Hepatocyte (in vitro differentiated cells): ENCODE measurements at regions not wholly inside any gene's neighbourhood (a gene's known extent, or its start where the extent isn't known, plus 50 kb on each side); places are given as distances from the start of the nearest gene placed in this dataset.

Experiments used
- DNase-seq: peaks from one replicate; pipeline ENCODE4 v3.0.0-alpha.2; 2016; ENCODE audit warnings: low spot score
- H2AFZ ChIP-seq: fragments of 200-600 bp; sonication (generic); 2 replicates; pipeline ENCODE4 v1.6.0; 2016; ENCODE audit warnings: antibody characterized with exemption, mild to moderate bottlenecking
- H3K27ac ChIP-seq: fragments of 200-600 bp; sonication (generic); 2 replicates; pipeline ENCODE4 v1.5.1; 2016; ENCODE audit warnings: mild to moderate bottlenecking
- H3K27me3 ChIP-seq: fragments of 200-600 bp; sonication (generic); 2 replicates; pipeline ENCODE4 v1.6.1; 2016
- H3K36me3 ChIP-seq: fragments of 200-600 bp; sonication (generic); replicated peaks from 2 replicates; pipeline ENCODE4 v1.5.1; 2016; ENCODE audit warnings: low read depth; ENCODE audit not compliant: insufficient read depth
- H3K4me1 ChIP-seq: fragments of 200-600 bp; sonication (generic); 2 replicates; pipeline ENCODE4 v1.5.1; 2016; ENCODE audit warnings: mild to moderate bottlenecking, moderate library complexity; ENCODE audit not compliant: insufficient read depth
- H3K4me2 ChIP-seq: fragments of 200-600 bp; sonication (generic); 2 replicates; pipeline ENCODE4 v1.6.0; 2016
- H3K4me3 ChIP-seq: fragments of 200-600 bp; sonication (generic); 2 replicates; pipeline ENCODE4 v1.5.1; 2016; ENCODE audit warnings: mild to moderate bottlenecking
- H3K79me2 ChIP-seq: fragments of 200-600 bp; sonication (generic); 2 replicates; pipeline ENCODE4 v1.6.0; 2017; ENCODE audit warnings: mild to moderate bottlenecking
- H3K9me2 ChIP-seq: fragments of 200-600 bp; sonication (generic); replicated peaks from 2 replicates; pipeline ENCODE4 v1.6.0; 2017; ENCODE audit warnings: mild to moderate bottlenecking; ENCODE audit not compliant: insufficient read depth
- H3K9me3 ChIP-seq: fragments of 200-600 bp; sonication (generic); 2 replicates; pipeline ENCODE4 v1.5.1; 2016; ENCODE audit warnings: low read depth, mild to moderate bottlenecking
- H4K20me1 ChIP-seq: fragments of 200-600 bp; sonication (generic); 2 replicates; pipeline ENCODE4 v1.6.0; 2016; ENCODE audit warnings: mild to moderate bottlenecking; ENCODE audit not compliant: insufficient read depth, poor library complexity, severe bottlenecking
- CTCF ChIP-seq: fragments of 200-600 bp; sonication (generic); IDR thresholded peaks from 2 replicates; pipeline ENCODE4 v1.5.1; 2016; ENCODE audit warnings: antibody characterized with exemption, mild to moderate bottlenecking; ENCODE audit not compliant: poor library complexity
- EZH2 ChIP-seq: fragments of 200-600 bp; sonication (generic); IDR thresholded peaks from 2 replicates; pipeline ENCODE4 v1.6.1; 2016; ENCODE audit warnings: antibody characterized with exemption, mild to moderate bottlenecking, borderline replicate concordance
- EZH2phosphoT487 ChIP-seq: fragments of 200-600 bp; sonication (generic); IDR thresholded peaks from one replicate; pipeline ENCODE4 v1.6.1; 2018; ENCODE audit warnings: antibody characterized with exemption, mild to moderate bottlenecking, low read depth, moderate library complexity; ENCODE audit not compliant: unreplicated experiment, severe bottlenecking
- WGBS: methylation state at CpG from one replicate; pipeline ENCODE4 v1.1.6; 2016; ENCODE audit warnings: low lambda C conversion rate; ENCODE audit errors: missing lambda C conversion rate; 5-methylcytosine and 5-hydroxymethylcytosine counted together

- Histone ChIP-seq H3K79me2 (no peaks in the 10 kb centered on the region), H3K4me2 (no peak overlapping the region), H2AFZ (no peak overlapping the region), H3K4me1 (no peaks in the 10 kb centered on the region), H3K9me2 (no peaks in the 10 kb centered on the region), H3K4me3 (no peak overlapping the region), H3K27me3 (no peaks in the 10 kb centered on the region), H3K36me3 (no peaks in the 10 kb centered on the region), H3K27ac (no peak overlapping the region), H3K9me3 (no peaks in the 10 kb centered on the region), H4K20me1 (no peaks in the 10 kb centered on the region)
- DNase-seq, result no peak
- no peak for TF ChIP-seq EZH2
- no peak for TF ChIP-seq CTCF
- TF ChIP-seq EZH2phosphoT487, result no peak
- 52% methylated on average over 2 of the region's 2 CpGs for WGBS
These were observed 96.3 kb upstream of the KCNN2 start for GRCh38 chr5:114265432-114266060.

GRCh38 chr5:114266374-114266773 is 95.5 kb upstream of the KCNN2 start:
- H2AFZ ChIP-seq, result no peak overlapping the region
- TF ChIP-seq EZH2phosphoT487 (no peak), CTCF (no peak), EZH2 (no peak)
- no peaks in the 10 kb centered on the region for H3K27me3 ChIP-seq
- DNase-seq, result no peak
- no peaks in the 10 kb centered on the region for H4K20me1 ChIP-seq
- H3K36me3 ChIP-seq, result no peaks in the 10 kb centered on the region
- H3K4me2 ChIP-seq, result no peak overlapping the region
- H3K4me3 ChIP-seq, result no peak overlapping the region
- H3K27ac ChIP-seq, result no peak overlapping the region
- no peaks in the 10 kb centered on the region for H3K9me3 ChIP-seq
- no peaks in the 10 kb centered on the region for H3K79me2 ChIP-seq
- no peaks in the 10 kb centered on the region for H3K4me1 ChIP-seq
- WGBS, result 92% methylated on average over 1 of the region's 1 CpG
- no peaks in the 10 kb centered on the region for H3K9me2 ChIP-seq

GRCh38 chr5:114296191-114296590 is 65.7 kb upstream of the KCNN2 start:
- TF ChIP-seq EZH2phosphoT487, result no peak
- no peak for TF ChIP-seq CTCF
- no peak for TF ChIP-seq EZH2
- no peaks in the 10 kb centered on the region for H3K9me3 ChIP-seq
- H3K4me1 ChIP-seq, result no peaks in the 10 kb centered on the region
- no peaks in the 10 kb centered on the region for H3K27me3 ChIP-seq
- H4K20me1 ChIP-seq, result no peaks in the 10 kb centered on the region
- H3K9me2 ChIP-seq, result no peaks in the 10 kb centered on the region
- no peak overlapping the region for H3K4me3 ChIP-seq
- H3K36me3 ChIP-seq, result no peaks in the 10 kb centered on the region
- 53% methylated on average over 1 of the region's 1 CpG for WGBS
- H3K27ac ChIP-seq, result no peak overlapping the region
- H3K79me2 ChIP-seq, result no peaks in the 10 kb centered on the region
- H2AFZ ChIP-seq, result no peak overlapping the region
- no peak for DNase-seq
- no peak overlapping the region for H3K4me2 ChIP-seq
